ENCODE measurements at regions not wholly inside any gene's neighbourhood (a gene's known extent, or its start where the extent isn't known, plus 50 kb on each side); places are given as distances from the start of the nearest gene placed in this dataset.
"Not testable (repeated sequence)": the region's sequence is repeated elsewhere in the genome, so short reads cannot be mapped to it uniquely, and the experiment has no call there.

DNA sequence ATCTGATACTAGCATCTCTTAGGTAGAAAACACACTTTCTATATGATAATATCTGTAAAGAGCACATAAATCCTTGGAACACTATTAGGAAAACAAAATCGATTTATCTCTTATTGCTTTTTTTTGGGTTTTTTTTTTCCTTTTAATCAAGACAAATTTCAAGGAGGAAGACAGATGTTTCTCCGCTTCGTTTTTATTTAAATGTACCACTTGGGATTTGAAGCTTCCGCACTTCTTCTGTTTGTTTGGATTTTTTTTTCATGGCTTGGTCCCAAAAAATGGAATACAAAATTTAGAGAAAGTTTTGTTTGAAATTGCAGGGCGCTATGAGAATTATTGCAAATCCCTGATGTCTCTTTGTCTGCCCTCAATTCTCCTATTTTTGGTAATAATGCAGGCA is 51.7 kb upstream of the NBPF19 start:
- H3K27me3 ChIP-seq (replicated peaks; ENCODE audit: control insufficient read depth, insufficient read depth, low read length, poor library complexity, severe bottlenecking); H3K9me3 ChIP-seq (ENCODE audit: control insufficient read depth, low read length); H3K4me3 ChIP-seq (ENCODE audit: insufficient read depth, low read depth, low read length, poor library complexity, severe bottlenecking); H3K4me1 ChIP-seq (ENCODE audit: control insufficient read depth, insufficient read depth, low read length, poor library complexity, severe bottlenecking); H3K27ac ChIP-seq (ENCODE audit: insufficient read depth, low read length, poor library complexity, severe bottlenecking); DNase-seq; H3K36me3 ChIP-seq (ENCODE audit: control insufficient read depth, insufficient read depth, low read length): not testable (repeated sequence)

All from effector memory CD4-positive, alpha-beta T cell (primary cell).